GM12864 (cell line): ENCODE measurements at regions not wholly inside any gene's neighbourhood (a gene's known extent, or its start where the extent isn't known, plus 50 kb on each side); places are given as distances from the start of the nearest gene placed in this dataset.

Experiments used
- DNase-seq: peaks from one replicate; pipeline ENCODE4 v3.0.0-alpha.2; 2011; ENCODE audit warnings: low read depth
- H3K4me3 ChIP-seq: 2 replicates; pipeline ENCODE4 v1.5.1; 2011; ENCODE audit warnings: mild to moderate bottlenecking, low read depth, low read length, control low read depth
- TF ChIP-seq, protein P1 (sequence below): IDR thresholded peaks from 2 replicates; pipeline ENCODE4 v1.5.1; 2011; ENCODE audit warnings: low read depth, mild to moderate bottlenecking, moderate library complexity, low read length, control low read depth, inconsistent platforms; ENCODE audit errors: missing control alignments

DNA sequence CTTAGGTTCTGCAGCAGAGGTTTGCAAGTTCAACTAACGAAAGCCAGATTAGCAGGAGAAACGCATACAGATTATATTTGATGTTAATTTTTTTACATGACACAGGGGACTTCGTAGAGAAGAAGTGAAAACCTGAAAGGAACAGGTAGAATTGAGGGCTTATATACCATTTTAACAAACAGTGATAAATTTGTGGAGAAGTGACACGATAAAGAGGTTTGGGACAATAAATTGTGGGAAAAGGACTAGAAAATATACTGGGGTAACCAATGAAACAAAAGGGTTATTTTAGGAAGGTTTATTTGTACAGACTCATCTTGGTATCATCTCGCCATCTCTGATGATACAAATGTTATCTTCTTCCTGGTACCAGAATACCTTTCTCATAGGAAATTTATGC lies 452.9 kb downstream of the SETD4 start:
- no peak overlapping the region for H3K4me3 ChIP-seq
- TF ChIP-seq, protein P1, sequence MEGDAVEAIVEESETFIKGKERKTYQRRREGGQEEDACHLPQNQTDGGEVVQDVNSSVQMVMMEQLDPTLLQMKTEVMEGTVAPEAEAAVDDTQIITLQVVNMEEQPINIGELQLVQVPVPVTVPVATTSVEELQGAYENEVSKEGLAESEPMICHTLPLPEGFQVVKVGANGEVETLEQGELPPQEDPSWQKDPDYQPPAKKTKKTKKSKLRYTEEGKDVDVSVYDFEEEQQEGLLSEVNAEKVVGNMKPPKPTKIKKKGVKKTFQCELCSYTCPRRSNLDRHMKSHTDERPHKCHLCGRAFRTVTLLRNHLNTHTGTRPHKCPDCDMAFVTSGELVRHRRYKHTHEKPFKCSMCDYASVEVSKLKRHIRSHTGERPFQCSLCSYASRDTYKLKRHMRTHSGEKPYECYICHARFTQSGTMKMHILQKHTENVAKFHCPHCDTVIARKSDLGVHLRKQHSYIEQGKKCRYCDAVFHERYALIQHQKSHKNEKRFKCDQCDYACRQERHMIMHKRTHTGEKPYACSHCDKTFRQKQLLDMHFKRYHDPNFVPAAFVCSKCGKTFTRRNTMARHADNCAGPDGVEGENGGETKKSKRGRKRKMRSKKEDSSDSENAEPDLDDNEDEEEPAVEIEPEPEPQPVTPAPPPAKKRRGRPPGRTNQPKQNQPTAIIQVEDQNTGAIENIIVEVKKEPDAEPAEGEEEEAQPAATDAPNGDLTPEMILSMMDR = no peak
- DNase-seq = no peak

DNA sequence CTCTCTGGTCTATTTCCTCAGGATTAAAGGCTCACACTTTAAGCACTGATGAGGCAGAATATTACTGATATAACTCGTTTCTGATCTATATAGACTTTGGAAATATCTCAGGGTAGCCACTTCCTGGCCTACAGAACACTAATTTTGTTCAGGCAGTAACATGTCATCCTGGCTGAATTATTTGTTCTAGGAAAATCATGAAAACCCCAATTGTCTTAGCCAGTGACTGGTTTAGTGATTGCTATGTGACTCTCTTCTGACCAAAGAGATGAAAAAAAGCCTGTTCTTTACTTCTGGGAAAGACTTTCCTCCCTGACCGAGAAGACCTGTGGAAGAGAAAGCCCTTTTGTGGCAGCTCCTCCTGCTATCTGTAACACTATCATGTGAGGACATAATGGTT lies 453.7 kb downstream of the SETD4 start:
- no peak for DNase-seq
- TF ChIP-seq, protein P1 = no peak
- no peak overlapping the region for H3K4me3 ChIP-seq

DNA sequence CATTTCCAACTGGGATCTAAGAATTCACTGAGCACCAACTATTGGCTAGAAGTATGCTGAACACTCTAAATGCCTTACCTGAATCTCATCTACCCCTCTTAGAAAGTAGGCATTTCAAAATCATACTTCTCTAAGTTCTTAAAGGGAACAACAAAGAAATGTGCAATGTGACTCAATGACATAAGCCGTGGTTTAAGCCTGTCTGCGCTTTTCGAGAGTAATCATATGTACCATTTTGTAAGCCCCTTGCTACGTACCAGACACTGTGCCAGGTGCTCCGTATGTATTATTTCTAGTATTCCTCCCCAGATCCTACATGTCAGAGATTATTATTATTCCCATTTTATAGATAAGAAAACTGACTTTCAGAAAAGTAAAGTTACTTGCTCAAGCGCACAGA lies 454.2 kb downstream of the SETD4 start:
- TF ChIP-seq, protein P1 = no peak
- H3K4me3 ChIP-seq = no peak overlapping the region
- DNase-seq = no peak

DNA sequence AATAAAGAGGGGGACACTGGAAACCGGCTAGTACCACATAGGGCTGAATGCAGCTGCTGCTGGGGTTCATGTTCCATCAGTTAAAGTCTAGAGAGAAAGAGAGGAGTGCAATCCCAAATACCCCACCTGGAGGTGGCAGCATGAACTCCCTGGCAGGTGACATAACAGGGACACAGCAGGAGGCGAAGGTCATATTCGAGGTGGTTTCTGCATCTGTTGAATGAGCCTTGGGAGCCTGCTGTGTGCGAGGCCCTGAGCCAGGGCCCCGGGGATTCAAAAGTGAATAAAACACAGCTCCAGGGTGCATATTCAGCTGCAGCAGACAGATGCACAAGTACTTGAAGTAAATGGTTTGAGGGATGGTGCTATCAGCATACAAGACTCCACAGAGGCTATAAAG lies 456.8 kb downstream of the SETD4 start:
- no peak overlapping the region for H3K4me3 ChIP-seq
- TF ChIP-seq, protein P1 = no peak
- DNase-seq = no peak

DNA sequence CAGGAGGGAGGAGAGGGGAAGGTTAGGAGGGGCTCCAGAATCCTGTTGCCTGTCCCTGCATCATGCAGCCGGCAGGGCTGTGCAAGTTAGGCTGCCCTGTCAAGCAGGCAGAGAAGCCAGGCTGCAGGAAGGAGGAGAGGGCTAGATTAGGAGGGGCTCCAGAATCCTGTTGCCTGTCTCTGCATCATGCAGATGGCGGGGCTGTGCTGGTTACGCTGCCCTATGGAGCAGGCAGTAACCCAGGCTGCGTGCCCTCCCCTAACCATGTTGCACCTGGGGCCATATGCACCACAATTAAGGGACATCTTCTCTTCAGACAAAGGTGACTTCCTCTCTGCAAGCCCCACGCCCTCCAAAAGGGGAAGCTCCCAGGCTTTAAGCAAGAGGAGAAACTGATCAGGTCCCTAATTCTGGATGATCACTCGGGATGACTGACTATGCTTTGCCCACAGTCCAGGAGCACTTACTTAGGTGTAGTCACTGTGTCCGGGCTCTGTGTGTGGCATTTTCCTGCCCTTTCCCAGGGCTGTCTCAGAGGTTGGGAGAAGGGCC lies 457.4 kb downstream of the SETD4 start:
- DNase-seq = no peak
- TF ChIP-seq, protein P1 = no peak

DNA sequence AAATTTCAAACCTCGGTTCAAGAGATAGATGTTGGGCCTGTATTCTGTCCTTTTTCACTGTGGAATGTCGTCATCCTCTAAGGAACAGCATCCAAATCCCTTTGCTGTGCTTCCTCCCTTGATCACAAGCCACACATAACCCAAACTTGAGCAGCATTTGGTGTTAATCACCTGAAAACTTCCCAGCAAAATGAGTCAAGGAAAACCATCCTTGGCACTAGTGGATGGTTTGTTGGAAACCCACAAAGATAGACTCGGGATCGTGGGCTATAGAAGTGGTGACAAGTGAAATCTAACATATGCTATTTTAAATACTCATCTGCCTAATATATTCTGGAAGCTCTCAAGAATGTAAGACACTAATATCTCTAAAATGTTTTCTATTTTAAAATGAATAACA lies 459.1 kb downstream of the SETD4 start:
- TF ChIP-seq, protein P1 = no peak
- H3K4me3 ChIP-seq = no peak overlapping the region
- DNase-seq = no peak

More for the DNA sequence above, 457.4 kb downstream of the SETD4 start:
- H3K4me3 ChIP-seq = no peak overlapping the region

DNA sequence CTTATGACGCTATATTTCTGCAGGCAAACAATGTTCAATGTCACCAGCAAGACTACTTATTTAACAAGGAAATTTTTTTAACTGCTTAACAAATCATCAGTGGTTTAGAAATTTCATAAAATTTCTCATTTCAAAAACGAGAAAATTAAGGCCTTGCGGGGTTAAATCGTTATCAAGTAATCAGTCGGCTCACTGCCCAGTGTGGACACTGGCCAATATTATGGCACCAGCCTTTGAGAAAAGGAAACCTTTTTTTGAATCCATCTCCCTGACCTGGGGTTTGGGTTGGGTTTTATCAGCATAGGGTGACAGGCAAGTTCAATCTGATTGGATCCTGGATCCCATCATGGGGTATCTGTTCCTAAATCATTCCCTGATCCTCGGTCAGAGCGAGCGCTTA lies 461.2 kb downstream of the SETD4 start:
- H3K4me3 ChIP-seq = no peak overlapping the region
- no peak for DNase-seq
- TF ChIP-seq, protein P1 = no peak
